ENCODE measurements at regions not wholly inside any gene's neighbourhood (a gene's known extent, or its start where the extent isn't known, plus 50 kb on each side); places are given as distances from the start of the nearest gene placed in this dataset.

DNA sequence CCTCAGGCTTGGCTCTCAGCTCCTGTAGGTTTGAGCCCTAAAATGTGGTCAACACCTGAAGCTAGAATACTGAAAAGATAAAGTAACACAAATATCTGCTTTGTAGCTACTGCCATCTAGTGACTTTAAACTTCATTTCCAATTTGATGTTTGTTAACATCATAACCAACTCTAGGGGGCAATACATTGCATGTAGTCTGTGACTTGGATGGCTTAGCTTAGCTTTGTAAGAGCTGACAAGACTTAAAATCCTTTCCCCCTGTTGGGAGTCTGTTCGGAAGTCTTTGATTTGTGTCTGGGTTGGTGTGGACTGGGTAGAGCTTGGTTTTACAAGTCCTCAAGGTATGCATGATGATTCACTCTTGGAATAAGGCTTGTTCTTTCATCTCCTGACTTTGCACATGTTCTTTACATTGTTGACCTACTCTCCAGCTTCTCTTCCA, 51.7 kb downstream of the SCN11A start:
- no peaks in the 10 kb centered on the region for H3K4me1 Mint-ChIP-seq
- DNase-seq: no peak
- CTCF ChIA-PET: interaction anchor here (0.7 to 3.1 kb wide), 37 partner anchors 9 to 504 kb away, joined by 3 to 20 read pairs (median 5); partner anchors contain the start of genes EXOG, GORASP1 and TTC21A
- H3K4me3 Mint-ChIP-seq: no peak overlapping the region
- no peak overlapping the region for H3K27ac Mint-ChIP-seq
- H3K9me3 Mint-ChIP-seq: no peaks in the 10 kb centered on the region
- peaks cover 13% of the 10 kb centered on the region for H3K27me3 Mint-ChIP-seq
- POLR2A ChIA-PET: interaction anchor here (1.0 kb wide), 1 partner anchor 288 kb away, joined by 3 read pairs; no protein-coding TSS in a partner anchor
- no peaks in the 10 kb centered on the region for H3K36me3 Mint-ChIP-seq (ENCODE audit: low read depth)

DNA sequence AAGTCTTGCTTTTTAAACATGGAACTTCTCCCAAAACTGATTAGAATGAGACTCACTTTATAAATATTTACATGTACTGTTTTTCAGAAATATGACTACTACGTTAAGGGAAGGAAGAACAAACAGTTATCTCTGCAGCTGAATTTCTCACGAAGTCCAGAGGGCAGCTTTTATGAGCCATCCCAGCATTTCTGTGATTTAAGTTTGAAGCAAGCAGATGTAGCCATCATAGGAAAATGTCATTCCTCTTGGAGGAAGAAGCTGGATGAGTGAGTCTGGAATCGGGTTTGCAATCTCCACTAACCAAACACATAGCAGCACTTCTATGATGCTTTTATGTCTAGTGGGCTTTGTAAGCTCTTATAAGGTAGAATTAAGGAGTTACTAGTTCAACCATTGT, 53.7 kb downstream of the SCN11A start:
- Mint-ChIP-seq H3K4me3 (no peak overlapping the region), H3K4me1 (no peaks in the 10 kb centered on the region), H3K36me3 (ENCODE audit: low read depth) (no peaks in the 10 kb centered on the region), H3K27me3 (peaks cover 10% of the 10 kb centered on the region), H3K27ac (no peak overlapping the region), H3K9me3 (no peaks in the 10 kb centered on the region)
- POLR2A ChIA-PET: no interaction called here
- DNase-seq: no peak
- CTCF ChIA-PET: interaction anchor here (3.1 kb wide), 1 partner anchor 290 kb away, joined by 19 read pairs; no protein-coding TSS in a partner anchor

DNA sequence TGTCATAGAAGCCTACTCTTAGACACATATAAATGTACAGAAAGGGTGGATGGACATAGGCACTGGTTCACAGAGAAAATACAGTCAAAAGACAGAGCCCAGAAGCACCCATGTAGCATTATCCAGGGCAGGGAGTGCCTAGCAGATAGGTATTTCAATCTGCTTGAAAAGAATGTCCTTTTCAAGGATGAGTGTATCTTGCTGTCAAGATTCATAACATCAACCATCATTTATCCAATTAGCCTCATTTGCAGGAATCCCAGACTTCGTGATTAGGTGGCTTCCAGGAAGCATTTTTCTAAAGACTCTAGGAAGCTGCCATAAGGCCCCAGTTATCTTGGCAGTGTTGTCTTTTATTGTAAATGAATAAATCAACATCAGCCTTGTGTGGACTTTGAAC, 55.6 kb downstream of the SCN11A start:
- CTCF ChIA-PET: no interaction called here
- POLR2A ChIA-PET: no interaction called here
- H3K36me3 Mint-ChIP-seq (ENCODE audit: low read depth): no peaks in the 10 kb centered on the region
- H3K27ac Mint-ChIP-seq: no peak overlapping the region
- no peak for DNase-seq
- no peaks in the 10 kb centered on the region for H3K4me1 Mint-ChIP-seq
- no peak overlapping the region for H3K4me3 Mint-ChIP-seq
- H3K27me3 Mint-ChIP-seq: peaks cover 8% of the 10 kb centered on the region
- no peaks in the 10 kb centered on the region for H3K9me3 Mint-ChIP-seq

DNA sequence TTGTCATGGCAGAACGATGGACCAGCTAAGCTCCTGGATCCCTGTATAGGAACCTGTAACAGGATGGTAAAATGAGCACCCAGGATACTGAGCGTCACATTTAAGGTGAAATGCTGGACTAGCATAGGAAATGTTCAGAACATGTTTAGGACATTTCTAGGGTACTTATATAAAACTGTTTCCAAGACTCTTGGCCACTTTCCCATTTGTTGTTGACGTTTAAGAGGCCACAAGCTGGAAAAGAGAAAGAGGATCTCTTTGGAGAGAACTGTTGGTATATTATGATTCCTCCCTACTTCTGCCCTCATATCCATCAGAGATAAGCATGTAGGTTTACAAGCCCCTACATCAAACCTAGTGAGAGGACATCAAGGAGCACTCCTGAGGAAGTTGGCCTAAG, 57.5 kb downstream of the SCN11A start:
- Mint-ChIP-seq H3K4me1 (no peaks in the 10 kb centered on the region), H3K4me3 (no peak overlapping the region), H3K9me3 (no peaks in the 10 kb centered on the region), H3K27me3 (peaks cover 14% of the 10 kb centered on the region), H3K36me3 (ENCODE audit: low read depth) (no peaks in the 10 kb centered on the region), H3K27ac (no peak overlapping the region)
- POLR2A ChIA-PET: no interaction called here
- no peak for DNase-seq
- CTCF ChIA-PET: interaction anchor here (1.2 kb wide), 1 partner anchor 9 kb away, joined by 3 read pairs; no protein-coding TSS in a partner anchor

DNA sequence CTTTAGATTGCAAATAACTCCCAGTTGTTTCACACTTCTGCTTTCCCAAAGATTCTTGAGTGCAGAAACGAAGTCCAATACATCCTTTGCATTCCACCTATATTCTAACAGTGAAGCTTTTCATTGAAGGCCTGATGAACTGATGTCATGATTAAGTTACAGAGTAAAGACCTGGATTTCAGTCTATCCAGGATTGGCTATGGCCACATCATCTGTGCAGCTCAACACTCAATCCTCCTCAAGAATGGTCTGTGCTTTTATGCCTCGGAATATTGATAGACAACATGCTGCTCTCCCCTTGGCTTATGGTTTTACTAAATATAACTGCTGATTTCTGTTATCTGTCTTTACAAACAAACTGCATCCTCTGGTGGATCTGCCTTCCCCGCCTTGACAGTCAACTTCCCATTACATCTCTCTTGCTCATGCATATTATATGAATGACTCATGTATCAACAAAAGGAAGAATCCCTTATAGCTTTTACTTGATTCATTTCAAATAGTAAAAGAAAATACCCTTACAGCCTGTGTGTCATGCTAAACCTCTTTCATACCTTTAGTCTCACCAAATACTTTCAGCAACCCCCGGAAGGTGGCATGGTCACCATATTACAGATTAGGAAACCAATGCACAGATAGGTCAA, 59.5 kb downstream of the SCN11A start:
- H3K9me3 Mint-ChIP-seq: no peaks in the 10 kb centered on the region
- CTCF ChIA-PET: interaction anchor here (1.2 to 1.5 kb wide), 3 partner anchors 8 to 296 kb away, joined by 3 to 7 read pairs (median 3); no protein-coding TSS in a partner anchor
- peaks cover 17% of the 10 kb centered on the region for H3K27me3 Mint-ChIP-seq

DNA sequence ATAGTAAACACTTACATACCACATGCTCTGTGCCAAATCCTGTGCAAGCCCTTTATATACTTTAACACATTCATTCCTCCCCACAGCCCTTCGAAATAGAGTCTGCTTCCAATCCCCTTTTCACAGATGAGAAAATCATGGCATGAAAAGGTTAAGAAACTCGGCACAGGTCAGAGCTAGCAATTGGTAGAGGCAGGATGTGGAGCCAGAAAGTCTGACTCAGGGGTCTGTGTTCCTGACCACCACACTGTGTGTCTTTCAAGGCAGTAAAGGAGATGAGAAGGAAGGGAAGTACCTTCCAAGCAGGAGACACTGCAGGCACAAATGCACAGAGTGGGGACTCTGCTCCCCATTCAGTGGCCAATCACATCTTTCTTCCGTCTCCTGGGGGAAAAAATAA, 61.1 kb downstream of the SCN11A start:
- Mint-ChIP-seq H3K4me1 (no peaks in the 10 kb centered on the region), H3K9me3 (no peaks in the 10 kb centered on the region), H3K36me3 (ENCODE audit: low read depth) (no peaks in the 10 kb centered on the region), H3K27me3 (peaks cover 15% of the 10 kb centered on the region), H3K4me3 (no peak overlapping the region), H3K27ac (no peak overlapping the region)
- no peak for DNase-seq
- POLR2A ChIA-PET: no interaction called here
- CTCF ChIA-PET: interaction anchor here (1.5 kb wide), 1 partner anchor 9 kb away, joined by 7 read pairs; no protein-coding TSS in a partner anchor

More for the DNA sequence above, 59.5 kb downstream of the SCN11A start:
- Mint-ChIP-seq H3K4me1 (no peaks in the 10 kb centered on the region), H3K36me3 (ENCODE audit: low read depth) (no peaks in the 10 kb centered on the region), H3K27ac (no peak overlapping the region), H3K4me3 (no peak overlapping the region)
- DNase-seq: no peak
- POLR2A ChIA-PET: no interaction called here

DNA sequence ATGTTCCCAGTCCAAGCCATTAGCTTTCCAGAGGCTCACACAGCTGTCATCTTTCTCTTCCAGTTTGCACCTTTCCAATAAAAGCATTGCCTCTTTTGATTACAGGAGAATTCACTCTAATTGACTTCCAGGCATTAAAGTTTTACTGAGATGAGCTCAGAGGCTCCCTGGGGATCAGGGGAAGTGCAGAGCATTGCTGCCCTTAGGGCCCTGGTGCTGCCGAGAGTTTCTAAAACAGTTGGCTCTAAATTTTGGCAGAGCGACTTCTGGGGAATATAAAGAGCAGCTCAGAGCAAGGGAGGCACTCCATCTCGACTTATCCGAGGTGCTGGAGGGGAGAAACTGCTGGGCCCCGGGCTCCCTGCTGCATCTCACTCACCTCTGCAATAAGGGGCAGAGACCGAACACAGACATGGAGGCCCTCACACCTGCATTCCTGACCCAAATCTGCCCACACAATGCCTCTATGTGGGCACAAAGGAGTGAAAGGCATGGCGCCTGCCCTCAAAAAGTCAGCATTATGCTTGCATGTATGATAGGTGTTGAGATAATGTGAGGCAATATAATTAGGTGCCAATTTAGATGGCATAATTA, 61.7 kb downstream of the SCN11A start:
- ChIA-PET POLR2A (no interaction called here), CTCF (interaction anchor here (1.5 kb wide), 1 partner anchor 10 kb away, joined by 6 read pairs; no protein-coding TSS in a partner anchor)
- Mint-ChIP-seq H3K4me3 (no peak overlapping the region), H3K27me3 (peaks cover 16% of the 10 kb centered on the region), H3K36me3 (ENCODE audit: low read depth) (no peaks in the 10 kb centered on the region), H3K4me1 (no peaks in the 10 kb centered on the region), H3K27ac (no peak overlapping the region), H3K9me3 (no peaks in the 10 kb centered on the region)
- DNase-seq: no peak

DNA sequence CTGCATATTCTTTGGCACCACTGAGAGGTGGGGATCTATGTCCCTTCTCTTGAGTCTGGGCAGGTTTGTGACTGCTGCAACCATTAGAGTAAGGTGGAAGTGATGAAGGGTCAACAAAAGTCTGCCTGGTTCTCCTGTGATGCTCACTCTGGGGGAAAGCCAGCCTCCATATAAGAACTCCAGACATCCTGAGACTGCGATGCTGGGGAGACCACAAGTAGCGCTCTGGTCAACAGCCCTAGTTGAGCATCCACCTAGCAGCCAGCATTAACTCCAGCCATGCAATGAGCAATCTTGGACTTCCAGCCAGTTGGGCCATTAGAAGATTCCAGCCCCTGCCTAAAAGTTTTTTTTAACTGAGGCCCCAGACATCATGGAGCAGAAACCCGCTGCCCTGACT, 62.8 kb downstream of the SCN11A start:
- no peaks in the 10 kb centered on the region for H3K4me1 Mint-ChIP-seq
- H3K9me3 Mint-ChIP-seq: no peaks in the 10 kb centered on the region
- no peak for DNase-seq
- H3K36me3 Mint-ChIP-seq (ENCODE audit: low read depth): no peaks in the 10 kb centered on the region
- H3K27me3 Mint-ChIP-seq: peaks cover 21% of the 10 kb centered on the region
- ChIA-PET CTCF (interaction anchor here (1.5 kb wide), 1 partner anchor 11 kb away, joined by 6 read pairs; no protein-coding TSS in a partner anchor), POLR2A (no interaction called here)
- H3K27ac Mint-ChIP-seq: no peak overlapping the region
- H3K4me3 Mint-ChIP-seq: no peak overlapping the region

DNA sequence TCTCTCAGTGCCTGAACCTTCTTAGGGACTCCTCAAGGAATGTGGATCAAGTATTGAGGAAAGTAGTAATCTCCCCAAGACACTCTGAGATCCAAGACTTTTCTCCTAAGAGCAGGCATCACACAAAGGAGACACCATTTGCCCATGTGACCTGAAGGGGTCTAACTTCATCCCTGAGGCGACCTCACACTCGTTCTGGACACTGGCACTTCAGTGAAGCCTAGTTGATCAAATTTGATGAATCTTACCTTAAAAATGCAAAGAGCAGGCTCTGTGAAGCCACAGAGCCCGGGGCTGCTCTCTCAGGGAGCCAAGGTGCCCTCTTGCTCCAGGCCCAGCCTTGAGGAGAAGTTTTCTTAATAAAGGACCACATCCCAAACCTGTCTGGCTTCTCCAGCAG, 64.3 kb downstream of the SCN11A start:
- ChIA-PET POLR2A (interaction anchor here (0.6 kb wide), 1 partner anchor 16 kb away, joined by 3 read pairs; no protein-coding TSS in a partner anchor), CTCF (interaction anchor here (1.0 to 1.2 kb wide), 2 partner anchors 12 to 43 kb away, joined by 3 to 6 read pairs; no protein-coding TSS in a partner anchor)
- no peaks in the 10 kb centered on the region for H3K9me3 Mint-ChIP-seq
- DNase-seq: no peak
- no peaks in the 10 kb centered on the region for H3K4me1 Mint-ChIP-seq
- H3K36me3 Mint-ChIP-seq (ENCODE audit: low read depth): no peaks in the 10 kb centered on the region
- H3K27ac Mint-ChIP-seq: no peak overlapping the region
- H3K27me3 Mint-ChIP-seq: peaks cover 22% of the 10 kb centered on the region
- no peak overlapping the region for H3K4me3 Mint-ChIP-seq

DNA sequence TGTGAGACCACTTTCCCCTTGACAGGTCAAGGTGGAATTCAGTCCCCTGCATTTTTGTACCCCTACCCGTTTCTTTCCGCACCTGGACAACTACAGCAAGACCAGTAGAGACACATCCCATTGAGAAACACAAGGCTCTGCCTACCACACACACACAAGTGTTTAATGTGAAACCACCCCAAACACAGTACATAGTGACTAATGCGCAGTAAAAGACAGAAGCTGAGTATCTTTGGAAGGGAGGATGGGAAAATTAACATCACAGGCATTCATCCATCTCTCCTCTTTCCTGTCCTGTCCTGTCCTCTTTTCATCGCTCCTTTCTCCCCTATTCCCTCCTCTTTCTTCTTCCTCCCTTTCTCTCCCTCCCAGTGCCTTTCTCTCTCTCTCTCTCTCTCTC, 64.8 kb downstream of the SCN11A start:
- CTCF ChIA-PET: interaction anchor here (1.2 kb wide), 1 partner anchor 13 kb away, joined by 6 read pairs; no protein-coding TSS in a partner anchor
- no peaks in the 10 kb centered on the region for H3K9me3 Mint-ChIP-seq
- H3K4me1 Mint-ChIP-seq: no peaks in the 10 kb centered on the region
- no peak for DNase-seq
- no peak overlapping the region for H3K27ac Mint-ChIP-seq
- no peak overlapping the region for H3K4me3 Mint-ChIP-seq
- H3K36me3 Mint-ChIP-seq (ENCODE audit: low read depth): no peaks in the 10 kb centered on the region
- POLR2A ChIA-PET: interaction anchor here (0.6 kb wide), 1 partner anchor 16 kb away, joined by 3 read pairs; no protein-coding TSS in a partner anchor
- H3K27me3 Mint-ChIP-seq: peaks cover 22% of the 10 kb centered on the region

DNA sequence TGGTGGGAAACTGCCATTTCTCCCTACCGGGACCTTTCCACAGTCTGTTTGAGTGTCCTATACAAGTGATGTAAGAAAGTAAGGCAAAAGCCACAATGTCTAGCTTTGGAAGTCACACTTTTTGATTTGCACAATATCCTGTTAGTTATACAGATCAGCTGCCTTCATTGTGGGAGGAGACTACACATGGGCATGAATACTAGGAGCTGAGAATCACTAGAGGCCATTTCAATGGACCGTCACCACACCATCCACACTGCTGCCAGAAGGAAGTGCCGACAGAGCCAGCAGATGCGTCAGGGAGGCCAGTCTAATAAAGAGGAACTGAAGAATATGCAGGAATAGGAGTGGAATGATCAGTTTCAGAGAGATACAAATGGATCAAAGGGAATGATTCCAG, 65.8 kb downstream of the SCN11A start:
- peaks cover 20% of the 10 kb centered on the region for H3K27me3 Mint-ChIP-seq
- H3K36me3 Mint-ChIP-seq (ENCODE audit: low read depth): no peaks in the 10 kb centered on the region
- ChIA-PET POLR2A (no interaction called here), CTCF (interaction anchor here (0.9 to 1.5 kb wide), 2 partner anchors 8 to 14 kb away, joined by 3 to 6 read pairs; no protein-coding TSS in a partner anchor)
- DNase-seq: no peak
- H3K4me1 Mint-ChIP-seq: no peaks in the 10 kb centered on the region
- H3K27ac Mint-ChIP-seq: no peak overlapping the region
- no peaks in the 10 kb centered on the region for H3K9me3 Mint-ChIP-seq
- H3K4me3 Mint-ChIP-seq: no peak overlapping the region

DNA sequence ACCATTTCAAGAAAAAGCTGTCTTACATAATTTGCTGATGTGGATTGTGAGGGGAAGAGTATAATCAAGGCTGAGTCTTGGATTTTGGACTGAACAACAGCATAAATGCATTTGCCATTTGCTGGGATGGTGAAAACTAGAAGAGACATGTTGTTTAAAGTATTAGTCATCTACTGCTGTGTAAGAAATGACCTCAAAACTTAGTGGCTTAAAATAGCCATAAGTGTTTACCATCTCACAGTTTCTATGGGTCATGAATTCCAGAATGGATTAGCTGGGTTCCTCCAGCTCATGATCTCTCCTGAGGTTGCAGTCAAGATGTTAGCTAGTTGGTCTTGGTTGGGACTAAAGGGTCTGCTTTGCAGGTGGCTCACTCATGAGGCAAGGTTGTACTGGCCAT, 66.2 kb downstream of the SCN11A start:
- no peak overlapping the region for H3K4me3 Mint-ChIP-seq
- CTCF ChIA-PET: interaction anchor here (0.9 to 1.5 kb wide), 2 partner anchors 9 to 14 kb away, joined by 3 to 6 read pairs; no protein-coding TSS in a partner anchor
- POLR2A ChIA-PET: no interaction called here
- DNase-seq: no peak
- no peaks in the 10 kb centered on the region for H3K4me1 Mint-ChIP-seq
- H3K36me3 Mint-ChIP-seq (ENCODE audit: low read depth): no peaks in the 10 kb centered on the region
- no peaks in the 10 kb centered on the region for H3K9me3 Mint-ChIP-seq
- peaks cover 19% of the 10 kb centered on the region for H3K27me3 Mint-ChIP-seq
- H3K27ac Mint-ChIP-seq: no peak overlapping the region

DNA sequence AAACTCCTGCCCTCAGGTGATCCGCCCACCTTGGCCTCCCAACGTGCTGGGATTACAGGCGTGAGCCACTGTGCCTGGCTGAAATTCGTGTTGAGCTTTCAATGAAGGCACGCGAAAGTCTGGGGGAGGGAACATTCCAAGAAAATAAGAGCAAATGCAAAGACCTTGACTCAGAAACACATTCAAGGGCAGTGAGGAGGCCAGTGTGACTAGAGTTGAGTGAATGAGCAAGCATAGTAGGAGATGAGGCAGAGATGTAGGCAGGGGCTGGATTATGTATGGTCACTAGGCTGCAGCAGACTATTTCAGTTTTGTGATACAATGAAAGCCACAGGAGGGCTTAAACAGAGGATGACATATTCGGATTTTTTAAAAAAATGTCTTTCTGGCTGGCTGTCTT, 67.0 kb downstream of the SCN11A start:
- POLR2A ChIA-PET: no interaction called here
- no peak for DNase-seq
- peaks cover 14% of the 10 kb centered on the region for H3K27me3 Mint-ChIP-seq
- H3K9me3 Mint-ChIP-seq: no peaks in the 10 kb centered on the region
- no peaks in the 10 kb centered on the region for H3K4me1 Mint-ChIP-seq
- CTCF ChIA-PET: interaction anchor here (1.1 to 1.5 kb wide), 2 partner anchors 9 to 15 kb away, joined by 3 to 4 read pairs; no protein-coding TSS in a partner anchor
- H3K4me3 Mint-ChIP-seq: no peak overlapping the region
- no peak overlapping the region for H3K27ac Mint-ChIP-seq
- H3K36me3 Mint-ChIP-seq (ENCODE audit: low read depth): no peaks in the 10 kb centered on the region

Data from activated CD4-positive, alpha-beta memory T cell treated with anti-CD3 and anti-CD28 coated beads, Interleukin-2, amount 10 ng/mL, durations not matched to agents 7 days and 5 days (primary cell).